ENCODE measurements at regions not wholly inside any gene's neighbourhood (a gene's known extent, or its start where the extent isn't known, plus 50 kb on each side); places are given as distances from the start of the nearest gene placed in this dataset.

GRCh38 chr4:58587856-58588255, 1477.7 kb upstream of the IGFBP7 start:
- Histone ChIP-seq H3T11ph (ENCODE audit: low read length) (no peak overlapping the region), H3K27ac (ENCODE audit: insufficient read length, low read depth, low read length) (no peak overlapping the region), H3K23ac (ENCODE audit: insufficient read length, low read depth, low read length) (no peak overlapping the region), H3K79me2 (ENCODE audit: insufficient read depth, low read length) (no peaks in the 10 kb centered on the region), H4K91ac (ENCODE audit: insufficient read length, low read depth, low read length) (no peak overlapping the region), H3K79me1 (ENCODE audit: insufficient read depth, low read depth, low read length, poor library complexity, severe bottlenecking) (no peaks in the 10 kb centered on the region), H3K9ac (ENCODE audit: extremely low read depth, insufficient read length, low read length) (no peak overlapping the region), H3K14ac (ENCODE audit: insufficient read depth, low read length) (no peak overlapping the region), H2BK20ac (ENCODE audit: low read depth, low read length, poor library complexity, severe bottlenecking) (no peak overlapping the region), H3K4me2 (ENCODE audit: insufficient read depth, insufficient read length, low read length) (no peak overlapping the region), H4K8ac (replicated peaks; ENCODE audit: insufficient read length, low read depth, low read length) (no peak overlapping the region), H3K18ac (ENCODE audit: insufficient read length, low read depth, low read length) (no peak overlapping the region), H3K56ac (ENCODE audit: insufficient read length, low read depth, low read length) (no peak overlapping the region), H2BK120ac (ENCODE audit: low read depth, low read length, poor library complexity, severe bottlenecking) (no peak overlapping the region), H2AFZ (ENCODE audit: low read length) (no peak overlapping the region), H2BK15ac (ENCODE audit: low read depth, low read length) (no peak overlapping the region), H2AK5ac (ENCODE audit: insufficient read length, low read length) (no peak overlapping the region), H3K4ac (ENCODE audit: low read depth, low read length) (no peak overlapping the region), H3K4me1 (ENCODE audit: insufficient read depth, low read length) (no peaks in the 10 kb centered on the region), H4K20me1 (ENCODE audit: control insufficient read depth, insufficient read depth, insufficient read length) (no peaks in the 10 kb centered on the region), H4K5ac (ENCODE audit: insufficient read length, low read depth, low read length) (no peak overlapping the region), H3K27me3 (ENCODE audit: insufficient read depth, low read length) (no peaks in the 10 kb centered on the region), H3K23me2 (ENCODE audit: insufficient read length, low read depth, low read length, poor library complexity, severe bottlenecking) (no peaks in the 10 kb centered on the region), H2BK5ac (ENCODE audit: insufficient read length, low read length) (no peak overlapping the region), H2BK12ac (ENCODE audit: insufficient read length, low read depth, low read length) (no peak overlapping the region), H3K9me3 (ENCODE audit: control insufficient read depth, low read depth, low read length) (no peaks in the 10 kb centered on the region)
- Mint-ChIP-seq H3K4me1 (no peaks in the 10 kb centered on the region), H3K27me3 (ENCODE audit: low read depth) (no peaks in the 10 kb centered on the region), H3K9me3 (peaks cover 21% of the 10 kb centered on the region in 2 experiments), H3K36me3 (ENCODE audit: insufficient read depth in 1 of 3, low read depth in 3 of 3) (peaks cover 4 to 43% (median 24%) of the 10 kb centered on the region in 3 experiments), H3K4me3 (no peak overlapping the region), H3K27ac (no peak overlapping the region)
- no CpG with 5 or more reads among the region's 6 CpGs for WGBS (ENCODE audit: extremely low coverage, insufficient read length, low lambda C conversion rate)
- DNase-seq = no peak
- TF ChIP-seq CTCF (conservative IDR thresholded peaks at IDR 0.05) = no peak
